ENCODE measurements at regions not wholly inside any gene's neighbourhood (a gene's known extent, or its start where the extent isn't known, plus 50 kb on each side); places are given as distances from the start of the nearest gene placed in this dataset.

- DNase-seq = no peak
These were observed 1575.6 kb downstream of the NCAM2 start for GRCh38 chr21:22573834-22574233.

- DNase-seq = peak in 2 of 3 donors; percentile 10 to 14
These were observed 1577.0 kb downstream of the NCAM2 start for GRCh38 chr21:22575165-22575584.

DNA sequence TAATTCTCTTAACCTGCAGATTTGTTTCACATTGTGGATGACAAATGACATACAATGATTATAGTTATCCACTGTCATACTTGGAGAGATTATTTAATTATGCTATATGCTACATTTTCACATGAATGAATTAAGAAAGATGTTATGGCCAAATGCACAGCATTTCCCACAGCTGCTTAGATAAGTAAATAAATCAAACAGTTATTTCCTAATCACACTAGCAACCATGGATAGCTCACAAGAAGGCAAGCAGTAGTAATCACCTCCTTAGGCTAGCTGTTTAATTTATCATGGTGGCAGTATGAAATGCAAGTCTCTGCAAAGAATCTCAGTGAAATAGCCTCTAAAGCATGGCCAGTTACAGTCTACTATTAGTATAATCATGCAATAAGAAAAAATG, 1581.5 kb downstream of the NCAM2 start:
- DNase-seq = no peak

DNA sequence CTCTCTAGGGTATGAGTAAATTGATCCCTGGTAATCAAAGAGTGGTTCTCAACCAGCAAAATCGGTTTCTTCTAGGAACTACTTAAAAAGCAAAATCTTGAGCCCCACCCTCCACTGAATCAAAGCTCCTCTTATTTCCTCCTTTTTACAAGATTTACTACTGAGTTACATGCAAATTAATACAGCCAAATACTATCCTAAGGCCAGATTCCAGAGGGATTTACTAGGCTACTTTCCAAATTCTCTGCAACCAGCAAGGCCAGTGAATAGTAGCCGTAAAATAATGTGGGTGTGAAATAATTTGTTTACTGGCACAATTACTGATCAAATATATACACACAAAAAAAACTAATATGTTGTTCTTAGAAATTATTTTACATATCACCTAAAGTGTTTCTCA, 1583.8 kb downstream of the NCAM2 start:
- DNase-seq = peak in 2 of 3 donors; percentile 31 to 60

DNA sequence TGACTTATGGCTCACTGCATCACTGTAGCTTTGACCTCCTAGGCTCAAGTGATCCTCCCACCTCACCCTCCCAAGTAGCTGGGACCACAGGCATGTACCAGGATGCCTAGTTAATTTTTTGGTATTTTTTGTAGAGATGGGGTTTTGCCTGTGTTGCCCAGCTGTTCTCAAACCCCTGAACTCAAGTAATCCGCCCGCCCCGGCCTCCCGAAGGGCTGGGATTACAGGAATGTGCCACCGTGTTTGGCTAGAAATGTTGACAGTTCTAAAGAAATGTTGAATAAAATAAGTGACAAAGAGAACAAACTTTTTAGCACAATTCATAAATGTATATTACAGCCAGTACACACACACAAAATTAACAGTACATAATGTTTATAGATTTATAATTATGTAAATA, 1586.1 kb downstream of the NCAM2 start:
- DNase-seq = no peak

- no peak for DNase-seq
These were observed 1587.3 kb downstream of the NCAM2 start for GRCh38 chr21:22585558-22585957.

DNA sequence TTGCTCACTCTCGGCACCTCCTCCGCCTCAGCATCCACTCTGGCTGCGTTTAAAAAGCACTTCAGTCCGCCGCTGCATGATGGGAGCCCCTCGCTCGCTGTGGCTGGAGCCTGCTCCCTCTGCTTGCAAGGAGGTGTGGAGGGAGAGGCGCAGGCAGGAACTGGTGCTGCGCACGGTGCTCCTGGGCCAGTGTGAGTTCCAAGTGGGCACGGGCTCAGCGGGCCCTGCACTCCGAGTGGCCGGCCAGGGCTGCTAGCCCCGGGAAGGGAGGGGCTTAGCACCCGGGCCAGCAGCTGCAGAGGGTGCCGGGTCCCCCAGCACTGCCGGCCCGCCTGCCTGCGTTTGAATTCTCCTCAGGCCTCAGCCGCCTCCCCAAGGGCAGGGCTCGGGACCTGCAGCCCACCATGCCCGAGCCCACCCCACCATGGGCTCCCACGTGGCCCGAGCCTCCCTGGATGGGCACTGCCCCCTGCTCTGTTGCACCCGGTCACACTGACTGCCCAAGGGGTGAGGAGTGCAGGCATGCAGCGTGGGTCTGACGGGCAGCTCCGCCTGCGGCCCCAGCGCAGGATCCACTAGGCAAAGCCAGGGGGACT, 1599.5 kb downstream of the NCAM2 start:
- DNase-seq = no peak

DNA sequence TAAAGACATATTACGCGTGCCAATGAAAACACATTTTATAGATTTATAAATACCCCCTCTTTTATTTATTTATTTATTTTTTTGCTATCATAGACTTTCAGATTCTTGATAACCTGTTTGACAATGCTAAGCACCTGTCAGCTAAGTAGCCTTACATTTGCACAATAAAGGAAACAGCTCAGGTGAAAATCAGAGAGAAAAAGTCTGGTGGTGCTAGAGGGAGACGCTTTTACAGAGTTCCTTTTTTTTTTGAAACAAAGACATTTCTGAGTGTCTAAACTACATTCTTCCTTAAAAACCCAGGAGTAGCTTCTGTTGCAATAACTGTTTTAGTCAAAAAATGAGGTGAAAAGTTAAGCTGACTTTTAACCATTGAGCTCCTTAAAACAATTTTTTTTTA, 1611.6 kb downstream of the NCAM2 start:
- DNase-seq = no peak

DNA sequence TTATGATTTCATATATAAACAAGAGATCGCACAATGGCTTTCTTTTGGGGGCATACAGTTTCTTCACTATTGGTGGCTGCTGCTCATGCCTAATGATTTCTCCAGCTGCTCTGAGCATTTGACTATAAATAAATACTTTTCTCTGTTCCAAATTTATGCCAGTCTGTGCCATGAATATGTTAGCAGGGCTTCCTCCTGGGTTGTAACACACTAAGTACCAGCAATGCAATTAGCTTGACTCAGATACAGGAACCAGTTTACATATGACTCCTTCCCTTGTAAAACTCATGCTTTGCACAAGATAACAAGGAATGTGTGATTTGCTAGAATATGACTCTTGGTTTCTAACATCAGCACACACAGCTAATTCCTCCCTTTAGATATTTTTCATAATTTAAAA, 1629.7 kb downstream of the NCAM2 start:
- DNase-seq = no peak

DNA sequence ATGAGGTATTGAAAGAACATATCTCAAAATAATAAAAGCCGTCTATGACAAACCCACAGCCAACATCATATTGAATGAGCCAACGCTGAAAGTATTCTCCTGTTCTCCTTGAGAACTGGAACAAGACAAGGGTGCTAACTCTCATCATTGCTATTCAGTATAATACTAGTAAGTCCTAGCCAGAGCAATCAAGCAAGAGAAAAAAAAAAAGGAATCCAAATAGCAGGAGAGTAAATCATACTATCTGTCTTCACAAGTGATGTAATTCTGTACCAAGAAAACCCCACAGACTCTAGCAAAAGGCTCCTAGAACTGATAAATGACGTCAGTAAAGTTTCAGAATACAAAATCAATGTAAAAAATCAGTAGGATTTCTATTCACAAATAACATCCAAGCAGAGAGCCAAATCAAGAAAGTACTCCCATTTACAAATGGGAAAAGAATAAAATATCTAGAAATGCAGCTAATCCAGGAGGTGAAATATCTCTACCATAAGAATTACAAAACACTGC, 1632.8 kb downstream of the NCAM2 start:
- DNase-seq = no peak

DNA sequence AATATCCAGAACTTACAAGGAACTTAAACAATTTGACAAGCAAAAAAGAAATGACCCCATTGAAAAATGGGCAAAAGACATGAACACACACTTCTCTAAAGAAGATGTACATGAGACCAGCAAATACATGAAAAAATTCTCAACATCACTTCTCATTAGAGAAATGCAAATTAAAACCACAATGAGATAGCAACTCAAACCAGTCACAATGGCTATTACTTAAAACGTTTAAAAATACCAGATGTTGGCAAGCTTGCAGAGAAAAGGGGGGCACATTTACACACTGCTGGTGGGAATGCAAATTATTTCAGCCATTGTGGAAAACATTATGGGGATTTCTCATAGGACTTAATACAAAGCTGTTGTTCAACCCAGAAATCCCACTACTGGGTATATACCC, 1634.0 kb downstream of the NCAM2 start:
- DNase-seq = no peak

DNA sequence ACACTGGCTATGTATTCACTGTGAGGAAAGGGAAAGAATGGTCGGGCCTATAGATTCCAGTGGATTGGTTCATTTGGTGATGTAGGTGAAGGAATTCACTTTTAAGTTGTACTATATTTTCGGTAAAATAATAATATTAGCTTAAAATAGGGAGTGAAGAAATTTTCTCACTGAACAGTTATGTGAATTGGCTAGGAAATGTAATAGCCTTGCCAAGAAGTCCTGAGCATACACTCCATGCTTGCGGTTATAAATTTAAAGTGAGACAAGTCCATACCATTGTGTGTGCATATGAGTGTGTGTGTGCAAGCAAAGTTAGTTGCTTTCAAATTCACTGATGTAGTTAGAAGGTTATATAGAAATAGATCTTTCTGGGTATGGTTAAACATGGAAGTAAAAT, 1651.0 kb downstream of the NCAM2 start:
- peak; percentile 9 to 51 (median 27) for DNase-seq

DNA sequence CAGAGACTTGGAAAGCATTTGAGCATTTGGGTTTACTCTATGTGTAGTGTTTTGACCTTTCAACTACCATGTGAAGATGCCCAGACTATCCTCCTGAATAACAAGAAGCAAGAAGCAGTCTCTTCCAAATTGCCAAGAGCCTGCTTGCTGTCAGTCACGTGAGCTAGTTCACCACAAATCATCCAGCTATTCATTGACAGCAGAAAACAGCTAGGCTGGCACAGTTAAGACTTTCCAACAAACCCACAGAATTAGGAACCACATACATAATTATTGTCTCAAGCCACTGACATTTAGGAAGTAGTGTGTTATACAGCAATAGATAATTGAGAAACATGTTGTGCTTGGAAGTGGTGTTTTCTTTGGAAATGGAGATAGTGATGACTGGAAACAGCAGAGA, 1652.0 kb downstream of the NCAM2 start:
- DNase-seq = no peak

DNA sequence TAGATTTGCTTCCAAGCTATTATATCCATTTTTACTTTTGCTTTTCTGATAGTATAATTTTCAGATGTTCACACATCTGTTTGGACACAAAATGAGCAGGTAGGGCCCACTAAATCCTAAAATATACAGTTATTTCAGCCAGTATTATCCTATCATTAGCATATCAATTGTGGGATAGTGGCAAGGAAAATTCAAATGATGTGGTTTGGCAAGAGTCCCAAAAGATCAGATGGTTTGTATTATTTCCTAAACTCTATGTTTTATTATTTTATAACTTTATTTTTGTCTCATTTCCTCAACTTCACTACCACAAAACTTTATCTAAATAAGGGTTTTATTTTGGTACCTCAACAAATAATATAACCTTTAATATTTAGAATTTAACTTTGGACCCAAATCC, 1659.6 kb downstream of the NCAM2 start:
- DNase-seq = peak in 2 of 3 donors; percentile 12 to 50

- no peak for DNase-seq
These were observed 1671.9 kb downstream of the NCAM2 start for GRCh38 chr21:22670148-22670547.

DNA sequence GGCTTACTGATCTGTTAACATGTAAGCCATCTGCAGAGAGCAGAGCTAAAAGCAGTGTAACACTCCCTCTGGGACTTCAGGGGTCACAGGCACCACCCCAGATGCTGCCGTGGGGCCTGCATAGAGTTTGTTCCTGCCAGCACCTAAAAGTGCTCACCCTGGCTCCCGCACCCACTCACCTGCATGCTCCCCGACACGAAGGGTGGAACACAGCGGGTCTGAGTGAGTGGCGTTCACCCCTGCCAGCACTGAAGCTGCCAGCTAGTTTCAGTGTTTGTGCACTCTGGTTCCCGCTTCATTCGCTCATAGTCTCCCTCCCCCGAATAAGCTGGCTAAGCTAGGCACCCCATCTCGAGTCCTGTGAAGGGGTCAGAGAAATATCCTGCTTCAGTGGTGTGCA, 1681.0 kb downstream of the NCAM2 start:
- no peak for DNase-seq

DNA sequence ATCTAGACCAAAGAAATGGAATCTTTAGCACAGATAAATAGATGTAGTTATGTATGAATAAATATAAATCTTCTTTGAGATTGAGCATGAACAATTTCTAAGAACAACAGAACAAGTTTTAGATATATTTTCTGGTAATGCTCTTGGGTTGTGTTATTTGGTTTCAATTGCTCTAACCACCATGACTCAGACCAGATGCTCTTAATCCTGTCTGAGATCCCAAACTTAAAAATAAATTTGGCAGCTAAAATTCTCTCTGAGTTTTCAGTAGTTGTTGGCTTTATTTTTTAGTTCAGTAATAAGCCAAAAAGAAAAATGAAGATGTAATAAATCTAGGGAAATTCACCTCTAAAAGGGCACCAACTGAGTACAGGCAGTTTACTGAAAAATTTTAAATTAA, 1693.4 kb downstream of the NCAM2 start:
- DNase-seq = peak in 2 of 3 donors; percentile 13 to 36

GRCh38 chr21:22703521-22703920, 1705.3 kb downstream of the NCAM2 start:
- DNase-seq = no peak

GRCh38 chr21:22710721-22711120, 1712.5 kb downstream of the NCAM2 start:
- peak in 2 of 3 donors; percentile 6 to 41 for DNase-seq

DNA sequence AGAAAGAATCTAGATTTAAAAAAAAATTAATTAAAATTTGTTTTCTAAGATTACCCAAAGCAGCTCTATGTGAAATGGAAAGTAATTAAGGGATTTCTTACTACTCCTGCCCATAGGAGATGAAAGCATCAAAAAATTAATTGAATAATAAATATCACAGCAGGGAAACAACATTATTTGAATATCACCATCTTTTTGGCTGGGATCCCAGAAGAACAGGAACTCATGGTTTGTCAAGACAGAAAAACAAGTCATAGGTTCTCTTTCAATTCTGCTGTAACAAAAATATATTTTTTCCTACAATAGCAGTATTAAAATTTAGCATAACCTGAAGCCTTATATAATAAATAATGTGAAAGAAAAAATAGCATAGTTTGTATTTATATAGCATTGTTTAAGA, 1713.4 kb downstream of the NCAM2 start:
- peak; percentile 12 to 39 (median 13) for DNase-seq

GRCh38 chr21:22725436-22725835, 1727.2 kb downstream of the NCAM2 start:
- no peak for DNase-seq

GRCh38 chr21:22728091-22728490, 1729.9 kb downstream of the NCAM2 start:
- no peak for DNase-seq

DNA sequence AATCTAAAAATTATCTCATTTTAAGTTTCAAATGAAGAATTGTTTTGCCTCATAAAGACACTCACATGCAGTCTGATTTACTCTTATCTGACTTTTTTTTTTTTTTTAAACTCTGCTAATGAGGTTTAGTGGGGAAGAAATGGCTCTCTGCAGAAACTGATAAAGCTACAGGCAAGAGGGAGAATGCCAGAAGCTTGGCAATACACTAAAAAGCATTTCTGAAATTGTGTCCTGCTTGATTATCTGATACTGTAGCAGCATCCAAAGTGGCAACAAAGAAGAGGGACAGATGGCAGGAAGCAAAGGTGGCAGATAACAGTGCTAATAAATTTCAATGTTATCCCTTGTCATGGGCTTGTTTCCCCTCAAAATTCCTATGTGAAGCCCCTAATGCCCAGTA, 1744.9 kb downstream of the NCAM2 start:
- no peak for DNase-seq

DNA sequence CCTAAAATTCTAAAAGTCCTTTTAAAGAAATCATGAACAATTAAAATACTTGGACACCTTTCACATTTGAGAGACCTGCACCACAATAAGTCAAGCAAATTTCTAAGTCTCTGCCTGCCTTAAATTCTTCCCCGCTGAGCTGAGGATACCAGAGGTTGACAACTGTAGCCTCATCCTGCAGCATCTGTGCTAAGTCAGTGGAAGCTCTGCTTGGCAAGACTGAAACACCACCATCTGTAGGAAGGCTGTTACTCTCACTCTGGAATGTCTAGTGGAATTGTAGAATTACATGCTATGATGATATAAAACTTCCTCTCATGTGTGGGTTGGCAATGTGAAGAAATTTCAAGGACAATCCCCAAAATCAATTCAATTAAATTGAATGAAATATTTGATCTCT, 1756.5 kb downstream of the NCAM2 start:
- peak; percentile 4 to 42 (median 14) for DNase-seq

All from muscle of back (tissue), 3 donors.